Thymus (tissue), 11 donors: ENCODE measurements at regions not wholly inside any gene's neighbourhood (a gene's known extent, or its start where the extent isn't known, plus 50 kb on each side); places are given as distances from the start of the nearest gene placed in this dataset.

Experiments
- DNase-seq, 9 donors: peaks; one replicate each; pipeline ENCODE4 v3.0.0-alpha.2; 2013; ENCODE audit warnings: low spot score in 9 of 9, low read depth in 6 of 9, missing footprints in 1 of 9
- H3K27ac ChIP-seq, 2 donors: one replicate each; pipeline ENCODE4 v1.5.1; 2013; ENCODE audit warnings: control low read depth in 1 of 2, low read depth in 1 of 2, low read length in 1 of 2, mild to moderate bottlenecking in 1 of 2, moderate library complexity in 1 of 2
- H3K27me3 ChIP-seq, 2 donors: one replicate each; pipeline ENCODE4 v1.5.1; 2013; ENCODE audit warnings: low read length in 1 of 2; ENCODE audit not compliant: control insufficient read depth in 2 of 2, insufficient read depth in 1 of 2
- H3K36me3 ChIP-seq, 2 donors: one replicate each; pipeline ENCODE4 v1.5.1; 2013; ENCODE audit warnings: low read length in 1 of 2, mild to moderate bottlenecking in 1 of 2, moderate library complexity in 1 of 2; ENCODE audit not compliant: control insufficient read depth in 2 of 2, insufficient read depth in 2 of 2
- H3K4me1 ChIP-seq, 2 donors: one replicate each; pipeline ENCODE4 v1.5.1; 2013; ENCODE audit warnings: low read length in 2 of 2; ENCODE audit not compliant: control insufficient read depth in 2 of 2, insufficient read depth in 2 of 2
- H3K4me3 ChIP-seq, 2 donors: one replicate each; pipeline ENCODE4 v1.5.1; 2013; ENCODE audit warnings: low read length in 2 of 2, control low read depth in 1 of 2, mild to moderate bottlenecking in 1 of 2
- H3K9me3 ChIP-seq, 2 donors: one replicate each; pipeline ENCODE4 v1.5.1; 2013; ENCODE audit warnings: low read length in 1 of 2, mild to moderate bottlenecking in 1 of 2; ENCODE audit not compliant: control insufficient read depth in 2 of 2, insufficient read depth in 1 of 2
- WGBS: extraction: QIAGEN DNeasy Blood & Tissue Kit; methylation state at CpG from one replicate; pipeline ENCODE4 v1.1.7; 2013; 5-methylcytosine and 5-hydroxymethylcytosine counted together
- donor health status: healthy.

GRCh38 chr4:180900781-180901180 lies 1342.4 kb upstream of the TENM3 start:
- H3K36me3 ChIP-seq: no peaks in the 10 kb centered on the region
- no peak for DNase-seq
- H3K9me3 ChIP-seq: peaks cover 0 to 6% of the 10 kb centered on the region in 2 donors
- 96% methylated on average over 4 of the region's 4 CpGs for WGBS
- no peak overlapping the region for H3K27ac ChIP-seq
- H3K4me1 ChIP-seq: no peaks in the 10 kb centered on the region
- H3K4me3 ChIP-seq: no peak overlapping the region
- H3K27me3 ChIP-seq: no peaks in the 10 kb centered on the region

- WGBS: 73% methylated on average over 1 of the region's 1 CpG
- no peaks in the 10 kb centered on the region for H3K4me1 ChIP-seq
- H3K4me3 ChIP-seq: no peak overlapping the region
- no peak for DNase-seq
- no peaks in the 10 kb centered on the region for H3K9me3 ChIP-seq
- H3K27ac ChIP-seq: no peak overlapping the region
- no peaks in the 10 kb centered on the region for H3K27me3 ChIP-seq
- H3K36me3 ChIP-seq: no peaks in the 10 kb centered on the region
Observed at GRCh38 chr4:180909279-180909678, 1333.9 kb upstream of the TENM3 start.

- H3K27me3 ChIP-seq: no peaks in the 10 kb centered on the region
- H3K4me3 ChIP-seq: no peak overlapping the region
- H3K4me1 ChIP-seq: no peaks in the 10 kb centered on the region
- no peaks in the 10 kb centered on the region for H3K9me3 ChIP-seq
- DNase-seq: no peak
- 91% methylated on average over 1 of the region's 1 CpG for WGBS
- no peaks in the 10 kb centered on the region for H3K36me3 ChIP-seq
- no peak overlapping the region for H3K27ac ChIP-seq
Observed at GRCh38 chr4:180913750-180914149, 1329.5 kb upstream of the TENM3 start.

- no peaks in the 10 kb centered on the region for H3K4me1 ChIP-seq
- no peak for DNase-seq
- no peaks in the 10 kb centered on the region for H3K36me3 ChIP-seq
- no peaks in the 10 kb centered on the region for H3K27me3 ChIP-seq
- H3K9me3 ChIP-seq: no peaks in the 10 kb centered on the region
- H3K4me3 ChIP-seq: no peak overlapping the region
- no peak overlapping the region for H3K27ac ChIP-seq
Observed at GRCh38 chr4:180923486-180923885, 1319.7 kb upstream of the TENM3 start.

- no peaks in the 10 kb centered on the region for H3K9me3 ChIP-seq
- H3K27me3 ChIP-seq: no peaks in the 10 kb centered on the region
- no peak for DNase-seq
- H3K4me1 ChIP-seq: no peaks in the 10 kb centered on the region
- 92% methylated on average over 3 of the region's 3 CpGs for WGBS
- H3K27ac ChIP-seq: no peak overlapping the region
- no peak overlapping the region for H3K4me3 ChIP-seq
- no peaks in the 10 kb centered on the region for H3K36me3 ChIP-seq
Observed at GRCh38 chr4:180925805-180926204, 1317.4 kb upstream of the TENM3 start.

GRCh38 chr4:180926277-180926676 lies 1316.9 kb upstream of the TENM3 start:
- no peak overlapping the region for H3K4me3 ChIP-seq
- no peak overlapping the region for H3K27ac ChIP-seq
- DNase-seq: no peak
- WGBS: 47% methylated on average over 1 of the region's 1 CpG
- H3K4me1 ChIP-seq: no peaks in the 10 kb centered on the region
- H3K9me3 ChIP-seq: no peaks in the 10 kb centered on the region
- H3K27me3 ChIP-seq: no peaks in the 10 kb centered on the region
- no peaks in the 10 kb centered on the region for H3K36me3 ChIP-seq

GRCh38 chr4:180932370-180933001 lies 1310.7 kb upstream of the TENM3 start:
- Histone ChIP-seq H3K27me3 (no peaks in the 10 kb centered on the region), H3K36me3 (no peaks in the 10 kb centered on the region), H3K27ac (no peak overlapping the region), H3K4me1 (no peaks in the 10 kb centered on the region), H3K9me3 (no peaks in the 10 kb centered on the region), H3K4me3 (no peak overlapping the region)
- 48% methylated on average over 4 of the region's 4 CpGs for WGBS
- no peak for DNase-seq

GRCh38 chr4:180937083-180937482 lies 1306.1 kb upstream of the TENM3 start:
- WGBS: 36% methylated on average over 3 of the region's 3 CpGs
- Histone ChIP-seq H3K27ac (no peak overlapping the region), H3K9me3 (no peaks in the 10 kb centered on the region), H3K36me3 (no peaks in the 10 kb centered on the region), H3K4me3 (no peak overlapping the region), H3K27me3 (no peaks in the 10 kb centered on the region), H3K4me1 (no peaks in the 10 kb centered on the region)
- DNase-seq: no peak

GRCh38 chr4:180940680-180941079 lies 1302.5 kb upstream of the TENM3 start:
- H3K27ac ChIP-seq: no peak overlapping the region
- H3K4me1 ChIP-seq: no peaks in the 10 kb centered on the region
- no peaks in the 10 kb centered on the region for H3K9me3 ChIP-seq
- no peaks in the 10 kb centered on the region for H3K36me3 ChIP-seq
- no peaks in the 10 kb centered on the region for H3K27me3 ChIP-seq
- WGBS: 92% methylated on average over 1 of the region's 1 CpG
- H3K4me3 ChIP-seq: no peak overlapping the region
- no peak for DNase-seq
